Uterus (tissue), 2 donors: ENCODE measurements at regions not wholly inside any gene's neighbourhood (a gene's known extent, or its start where the extent isn't known, plus 50 kb on each side); places are given as distances from the start of the nearest gene placed in this dataset.

Experiments used
- POLR2A ChIP-seq, 2 donors: fragments of 450-650 bp; IDR thresholded peaks; one replicate each; pipeline ENCODE4 v1.6.1; 2016; ENCODE audit warnings: antibody characterized with exemption in 2 of 2, mild to moderate bottlenecking in 1 of 2, moderate library complexity in 1 of 2
- TF ChIP-seq, protein P1 (sequence below), 4 experiments: fragments of 200-600 bp in 2 of 4; fragments of 450-650 bp in 2 of 4; sonication (generic) in 2 of 4; IDR thresholded peaks; one replicate each; pipeline ENCODE4 v1.5.1; 2016 to 2019; ENCODE audit warnings: antibody characterized with exemption in 4 of 4, mild to moderate bottlenecking in 2 of 4, moderate library complexity in 1 of 4

DNA sequence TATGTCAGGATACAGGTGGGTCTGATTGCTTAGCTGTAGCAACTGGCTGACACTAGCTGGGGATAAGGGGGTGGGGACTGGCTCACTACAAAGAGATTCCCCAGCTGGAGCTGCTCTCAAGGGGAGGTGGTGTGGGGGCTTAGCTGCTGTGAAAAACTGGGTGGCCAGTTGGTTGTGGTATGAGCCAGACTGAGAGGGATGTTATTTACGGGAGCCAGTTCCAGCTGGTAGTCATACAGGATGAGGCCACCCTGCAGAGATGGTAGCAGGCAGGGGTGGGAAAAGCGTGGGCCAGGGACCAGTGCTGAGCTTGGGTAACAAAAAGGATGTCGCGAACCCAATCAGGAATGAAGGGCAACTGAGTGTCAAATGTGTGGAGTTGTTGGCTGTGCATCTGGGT, 204.0 kb upstream of the C21orf91 start:
- TF ChIP-seq, protein P1, sequence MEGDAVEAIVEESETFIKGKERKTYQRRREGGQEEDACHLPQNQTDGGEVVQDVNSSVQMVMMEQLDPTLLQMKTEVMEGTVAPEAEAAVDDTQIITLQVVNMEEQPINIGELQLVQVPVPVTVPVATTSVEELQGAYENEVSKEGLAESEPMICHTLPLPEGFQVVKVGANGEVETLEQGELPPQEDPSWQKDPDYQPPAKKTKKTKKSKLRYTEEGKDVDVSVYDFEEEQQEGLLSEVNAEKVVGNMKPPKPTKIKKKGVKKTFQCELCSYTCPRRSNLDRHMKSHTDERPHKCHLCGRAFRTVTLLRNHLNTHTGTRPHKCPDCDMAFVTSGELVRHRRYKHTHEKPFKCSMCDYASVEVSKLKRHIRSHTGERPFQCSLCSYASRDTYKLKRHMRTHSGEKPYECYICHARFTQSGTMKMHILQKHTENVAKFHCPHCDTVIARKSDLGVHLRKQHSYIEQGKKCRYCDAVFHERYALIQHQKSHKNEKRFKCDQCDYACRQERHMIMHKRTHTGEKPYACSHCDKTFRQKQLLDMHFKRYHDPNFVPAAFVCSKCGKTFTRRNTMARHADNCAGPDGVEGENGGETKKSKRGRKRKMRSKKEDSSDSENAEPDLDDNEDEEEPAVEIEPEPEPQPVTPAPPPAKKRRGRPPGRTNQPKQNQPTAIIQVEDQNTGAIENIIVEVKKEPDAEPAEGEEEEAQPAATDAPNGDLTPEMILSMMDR (IDR thresholded peaks at IDR 0.05): no peak
- TF ChIP-seq POLR2A (IDR thresholded peaks at IDR 0.05): no peak
